ENCODE measurements at regions not wholly inside any gene's neighbourhood (a gene's known extent, or its start where the extent isn't known, plus 50 kb on each side); places are given as distances from the start of the nearest gene placed in this dataset.

GRCh38 chr4:19786616-19787015, 465.1 kb upstream of the SLIT2 start:
- TF ChIP-seq CTCF (IDR thresholded peaks at IDR 0.05 in 4 of 5, conservative IDR thresholded peaks at IDR 0.05 in 1 of 5): no peak
- no peak for TF ChIP-seq POLR2A (IDR thresholded peaks at IDR 0.05)

All from gastrocnemius medialis (tissue), 4 donors.